T-helper 1 cell treated with Interleukin-12 subunit alpha and Interleukin-12 subunit beta and Interleukin-4 antibody, amounts not matched to agents 30 μg/mL and 1 μg/mL, for 36 hours (primary cell): ENCODE measurements at regions not wholly inside any gene's neighbourhood (a gene's known extent, or its start where the extent isn't known, plus 50 kb on each side); places are given as distances from the start of the nearest gene placed in this dataset.
"Not testable (repeated sequence)": the region's sequence is repeated elsewhere in the genome, so short reads cannot be mapped to it uniquely, and the experiment has no call there.

Source experiments
- H3K27ac Mint-ChIP-seq: one replicate; pipeline ENCODE4 v1.8.0; 2021; ENCODE audit warnings: mild to moderate bottlenecking, mixed read lengths
- H3K27me3 Mint-ChIP-seq: one replicate; pipeline ENCODE4 v1.8.0; 2021; ENCODE audit warnings: low read depth, mixed read lengths
- H3K36me3 Mint-ChIP-seq: one replicate; pipeline ENCODE4 v1.8.0; 2021; ENCODE audit warnings: low read depth, mixed read lengths
- H3K4me1 Mint-ChIP-seq: one replicate; pipeline ENCODE4 v1.8.0; 2021; ENCODE audit warnings: low read depth, mixed read lengths
- H3K4me3 Mint-ChIP-seq: one replicate; pipeline ENCODE4 v1.8.0; 2021; ENCODE audit warnings: mild to moderate bottlenecking, moderate library complexity, mixed read lengths
- H3K9me3 Mint-ChIP-seq: one replicate; pipeline ENCODE4 v1.8.0; 2021; ENCODE audit warnings: mixed read lengths

DNA sequence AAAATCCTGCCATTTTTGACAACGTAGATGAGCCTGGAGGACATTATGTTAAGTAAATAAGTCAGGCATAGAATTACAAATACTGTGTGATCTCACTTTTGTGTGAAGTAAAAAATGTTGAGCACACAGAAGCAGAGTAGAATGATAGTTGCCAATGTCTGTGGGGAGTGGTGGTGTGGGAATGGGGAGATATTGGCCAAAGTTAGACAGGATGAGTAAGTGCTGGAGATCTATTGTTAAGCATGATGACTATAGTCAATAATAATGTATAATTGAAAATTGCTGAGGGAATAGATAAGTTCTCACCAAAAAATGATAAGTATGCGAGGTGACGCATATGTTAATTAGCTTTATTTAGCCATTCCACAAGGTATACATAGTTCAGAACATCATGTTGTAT, 92.0 kb downstream of the GPR85 start:
- Mint-ChIP-seq H3K27ac (no peak overlapping the region), H3K36me3 (no peaks in the 10 kb centered on the region), H3K4me3 (no peak overlapping the region), H3K27me3 (no peaks in the 10 kb centered on the region), H3K4me1 (no peaks in the 10 kb centered on the region), H3K9me3 (no peaks in the 10 kb centered on the region)

DNA sequence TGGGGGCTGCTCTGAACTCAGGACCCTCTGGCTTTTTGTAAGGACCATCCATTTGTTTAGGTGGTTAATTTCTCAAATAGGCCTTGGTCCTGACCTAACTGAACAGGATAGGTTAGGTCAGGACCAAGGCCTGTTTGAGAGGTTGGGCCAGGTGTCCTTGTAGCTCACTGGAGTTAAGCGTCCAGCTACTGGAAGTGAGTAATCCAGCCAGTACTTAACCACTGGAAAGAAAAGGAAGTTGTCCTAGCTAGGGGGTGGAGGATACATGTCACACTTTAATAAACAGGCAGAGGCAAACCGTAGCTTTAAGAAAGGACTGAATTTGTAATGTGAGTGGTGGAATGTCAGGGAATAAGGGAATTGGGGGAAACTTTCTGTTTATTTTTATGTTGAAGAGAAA, 96.0 kb downstream of the GPR85 start:
- Mint-ChIP-seq H3K4me3 (no peak overlapping the region), H3K9me3 (no peaks in the 10 kb centered on the region), H3K27me3 (peaks cover 4% of the 10 kb centered on the region), H3K4me1 (no peaks in the 10 kb centered on the region), H3K27ac (no peak overlapping the region), H3K36me3 (no peaks in the 10 kb centered on the region)

DNA sequence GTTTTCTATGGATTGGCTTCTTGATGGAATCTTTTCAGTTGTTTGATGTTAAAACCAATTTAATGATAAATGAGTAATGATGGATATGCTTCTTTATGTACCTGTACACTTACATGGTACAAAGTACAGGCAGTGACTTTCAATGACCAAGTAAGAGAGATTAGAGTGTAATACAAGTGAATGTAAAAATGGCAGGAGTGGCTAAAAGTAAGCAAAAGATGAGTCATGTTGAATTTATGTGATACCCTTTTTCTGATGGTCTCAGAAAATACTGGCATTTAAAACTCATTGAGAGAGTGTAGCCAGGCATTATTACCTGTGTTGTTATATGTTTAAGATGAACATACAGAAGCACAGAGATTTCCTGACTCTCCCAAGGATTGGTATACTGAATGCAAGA, 97.1 kb downstream of the GPR85 start:
- no peak overlapping the region for H3K27ac Mint-ChIP-seq
- no peaks in the 10 kb centered on the region for H3K36me3 Mint-ChIP-seq
- no peak overlapping the region for H3K4me3 Mint-ChIP-seq
- H3K4me1 Mint-ChIP-seq: no peaks in the 10 kb centered on the region
- H3K27me3 Mint-ChIP-seq: peaks cover 4% of the 10 kb centered on the region
- no peaks in the 10 kb centered on the region for H3K9me3 Mint-ChIP-seq

DNA sequence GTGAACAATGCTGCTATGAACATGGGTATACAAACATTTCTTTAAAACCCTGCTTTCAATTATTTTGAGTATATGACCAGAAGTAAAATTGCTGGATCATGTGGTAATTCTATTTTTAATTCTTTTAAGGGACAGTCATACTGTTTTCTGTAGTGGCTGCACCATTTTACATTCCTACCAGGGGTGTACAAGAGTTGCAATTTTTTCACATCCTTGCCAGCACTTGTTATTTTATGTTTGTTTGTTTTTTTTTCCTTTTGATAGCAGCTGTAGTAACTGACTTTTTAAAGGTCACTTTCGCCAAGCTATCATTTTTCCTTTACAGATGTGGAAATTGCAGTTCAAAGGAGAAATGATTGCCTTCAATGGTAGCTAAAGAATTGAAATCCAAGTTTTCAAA, 99.5 kb downstream of the GPR85 start:
- H3K27me3 Mint-ChIP-seq: peaks cover 7% of the 10 kb centered on the region
- H3K36me3 Mint-ChIP-seq: no peaks in the 10 kb centered on the region
- no peak overlapping the region for H3K4me3 Mint-ChIP-seq
- no peak overlapping the region for H3K27ac Mint-ChIP-seq
- H3K9me3 Mint-ChIP-seq: no peaks in the 10 kb centered on the region
- no peaks in the 10 kb centered on the region for H3K4me1 Mint-ChIP-seq

DNA sequence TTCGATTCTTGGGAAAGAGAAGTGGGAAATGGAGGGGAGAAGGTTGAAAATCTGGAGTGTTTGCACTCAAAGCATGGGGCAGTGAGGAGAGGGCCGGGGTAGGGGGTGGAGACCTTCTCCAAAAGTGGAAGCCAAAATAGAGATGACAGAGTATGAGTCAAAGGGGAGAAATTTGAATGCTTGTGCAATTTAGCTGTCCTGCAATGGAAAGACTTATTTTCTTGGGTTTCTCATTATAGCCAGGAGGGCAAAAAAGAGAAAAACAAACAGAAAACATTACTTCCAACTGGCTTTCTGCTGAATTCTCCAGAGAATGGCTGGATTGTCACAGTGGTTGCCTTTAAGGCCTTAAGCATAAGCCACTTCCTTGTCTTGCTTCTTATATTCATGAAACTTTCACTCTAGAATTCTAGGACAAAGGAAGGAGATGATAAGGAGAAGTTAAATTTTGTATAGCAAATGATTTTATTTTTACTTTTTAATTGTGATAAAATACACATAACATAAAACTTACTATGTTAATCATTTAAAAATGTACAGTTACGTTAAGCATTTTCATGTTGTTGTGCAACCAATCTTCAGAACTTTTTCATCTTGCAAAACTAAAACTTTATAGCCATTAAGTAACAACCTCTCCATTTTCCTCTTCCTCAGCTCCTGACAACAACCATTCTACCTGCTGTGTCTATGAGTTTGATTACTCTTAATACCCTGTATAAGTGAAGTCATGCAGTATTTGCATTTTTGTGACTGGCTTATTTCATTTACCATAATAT, 100.2 kb downstream of the GPR85 start:
- no peak overlapping the region for H3K4me3 Mint-ChIP-seq
- H3K4me1 Mint-ChIP-seq: no peaks in the 10 kb centered on the region
- peaks cover 9% of the 10 kb centered on the region for H3K27me3 Mint-ChIP-seq
- H3K27ac Mint-ChIP-seq: no peak overlapping the region
- H3K36me3 Mint-ChIP-seq: no peaks in the 10 kb centered on the region
- no peaks in the 10 kb centered on the region for H3K9me3 Mint-ChIP-seq

DNA sequence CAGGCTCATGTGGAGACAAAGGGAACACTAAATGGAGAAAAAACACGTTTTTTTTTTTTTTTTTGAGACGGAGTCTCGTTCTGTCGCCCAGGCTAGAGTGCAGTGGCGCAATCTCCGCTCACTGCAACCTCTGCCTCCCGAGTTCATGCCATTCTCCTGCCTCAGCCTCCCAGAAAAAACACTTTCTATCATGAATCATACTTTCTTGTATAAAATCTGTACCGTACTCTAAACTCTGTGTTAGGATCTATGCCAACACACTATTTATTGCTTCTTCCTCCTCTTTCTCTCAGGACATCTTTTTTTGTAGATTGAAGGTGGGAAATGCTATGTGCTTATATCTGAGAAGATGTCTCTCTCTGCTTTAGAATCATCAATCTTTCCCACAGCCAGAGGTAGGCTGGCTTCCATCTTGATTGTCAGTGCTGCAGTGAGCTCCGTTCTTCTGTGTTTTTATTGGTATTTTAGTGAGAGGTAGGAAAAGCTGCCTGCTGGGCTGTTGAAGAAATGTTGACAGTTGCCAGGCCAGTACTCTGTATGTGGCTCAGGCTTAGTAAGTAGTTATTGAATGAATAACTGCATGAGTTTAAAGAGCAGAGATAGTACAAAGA, 101.1 kb downstream of the GPR85 start:
- H3K36me3 Mint-ChIP-seq: no peaks in the 10 kb centered on the region
- H3K4me3 Mint-ChIP-seq: no peak overlapping the region
- H3K27me3 Mint-ChIP-seq: peaks cover 9% of the 10 kb centered on the region
- H3K27ac Mint-ChIP-seq: no peak overlapping the region
- H3K4me1 Mint-ChIP-seq: no peaks in the 10 kb centered on the region
- H3K9me3 Mint-ChIP-seq: no peaks in the 10 kb centered on the region

DNA sequence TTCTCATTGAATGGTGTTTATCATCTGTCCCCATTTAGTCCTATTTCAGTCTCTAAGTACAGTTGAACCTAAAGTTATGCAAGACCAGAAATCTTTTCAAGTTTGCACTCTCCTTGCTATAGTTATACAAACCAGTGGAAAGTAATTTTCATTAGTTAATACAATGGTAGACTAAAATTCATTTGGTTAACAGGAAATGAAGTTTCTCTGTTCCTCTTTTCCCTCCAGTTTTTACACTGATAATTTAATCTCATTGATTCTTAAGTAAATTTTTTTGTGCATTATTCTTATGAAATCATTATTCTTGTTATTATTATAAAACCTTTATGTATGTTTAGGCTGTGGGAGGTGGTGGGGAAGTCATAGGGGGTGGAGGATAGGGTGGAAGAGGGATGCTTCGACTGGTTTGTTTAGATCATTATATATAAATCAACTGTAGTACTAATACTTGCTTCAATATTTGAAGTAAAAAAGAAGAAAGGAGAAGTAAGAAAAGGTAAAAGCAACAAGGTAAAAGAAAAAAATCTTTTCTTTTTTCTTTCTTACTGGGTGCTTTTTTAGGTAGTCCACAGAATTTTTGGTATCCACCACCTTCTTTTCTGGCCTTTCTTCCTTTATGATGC, 104.1 kb downstream of the GPR85 start:
- Mint-ChIP-seq H3K9me3 (no peaks in the 10 kb centered on the region), H3K4me3 (no peak overlapping the region), H3K27ac (no peak overlapping the region), H3K36me3 (no peaks in the 10 kb centered on the region), H3K4me1 (no peaks in the 10 kb centered on the region), H3K27me3 (peaks cover 8% of the 10 kb centered on the region)

DNA sequence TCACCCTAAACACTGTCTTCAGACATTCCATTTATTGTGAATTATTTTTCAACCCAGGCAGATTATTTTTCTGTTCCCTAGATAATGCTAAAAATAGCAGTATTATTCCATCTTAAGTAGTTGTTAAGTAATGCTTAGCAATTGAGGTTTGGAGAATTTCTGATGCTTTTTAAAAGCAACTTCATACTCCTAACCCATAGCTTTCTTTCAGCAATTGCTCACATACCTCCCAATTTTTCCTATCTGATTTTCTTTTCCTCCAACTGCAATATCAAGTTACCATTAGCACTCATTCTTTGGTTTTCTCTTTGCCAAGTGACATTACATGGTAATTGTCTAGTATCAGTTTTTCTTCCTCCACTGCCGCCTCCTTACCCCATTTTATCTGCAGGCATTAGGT, 104.7 kb downstream of the GPR85 start:
- Mint-ChIP-seq H3K9me3 (no peaks in the 10 kb centered on the region), H3K27ac (no peak overlapping the region), H3K4me3 (no peak overlapping the region), H3K27me3 (peaks cover 5% of the 10 kb centered on the region), H3K36me3 (no peaks in the 10 kb centered on the region), H3K4me1 (no peaks in the 10 kb centered on the region)

DNA sequence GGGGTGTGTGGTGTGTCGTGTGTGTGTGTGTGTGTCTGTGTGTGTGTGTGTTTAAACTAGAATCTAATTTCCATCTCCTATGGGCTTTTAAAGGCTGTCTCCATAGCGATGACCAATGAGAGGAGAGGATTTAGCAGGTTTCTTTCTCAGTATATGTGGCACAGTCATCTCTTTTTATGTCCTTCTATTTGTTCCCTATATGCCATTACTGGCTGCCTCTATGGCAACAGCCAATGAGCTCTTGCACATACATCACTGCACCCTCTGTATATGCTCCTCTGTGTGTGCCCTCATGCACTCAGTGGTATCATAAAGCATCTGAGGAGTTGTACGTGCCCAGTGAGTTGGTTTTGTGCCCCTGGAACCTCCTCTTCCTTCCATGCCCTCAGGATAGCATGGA, 107.6 kb downstream of the GPR85 start:
- H3K9me3 Mint-ChIP-seq, H3K27me3 Mint-ChIP-seq, H3K27ac Mint-ChIP-seq, H3K4me1 Mint-ChIP-seq, H3K36me3 Mint-ChIP-seq, H3K4me3 Mint-ChIP-seq: not testable (repeated sequence)

DNA sequence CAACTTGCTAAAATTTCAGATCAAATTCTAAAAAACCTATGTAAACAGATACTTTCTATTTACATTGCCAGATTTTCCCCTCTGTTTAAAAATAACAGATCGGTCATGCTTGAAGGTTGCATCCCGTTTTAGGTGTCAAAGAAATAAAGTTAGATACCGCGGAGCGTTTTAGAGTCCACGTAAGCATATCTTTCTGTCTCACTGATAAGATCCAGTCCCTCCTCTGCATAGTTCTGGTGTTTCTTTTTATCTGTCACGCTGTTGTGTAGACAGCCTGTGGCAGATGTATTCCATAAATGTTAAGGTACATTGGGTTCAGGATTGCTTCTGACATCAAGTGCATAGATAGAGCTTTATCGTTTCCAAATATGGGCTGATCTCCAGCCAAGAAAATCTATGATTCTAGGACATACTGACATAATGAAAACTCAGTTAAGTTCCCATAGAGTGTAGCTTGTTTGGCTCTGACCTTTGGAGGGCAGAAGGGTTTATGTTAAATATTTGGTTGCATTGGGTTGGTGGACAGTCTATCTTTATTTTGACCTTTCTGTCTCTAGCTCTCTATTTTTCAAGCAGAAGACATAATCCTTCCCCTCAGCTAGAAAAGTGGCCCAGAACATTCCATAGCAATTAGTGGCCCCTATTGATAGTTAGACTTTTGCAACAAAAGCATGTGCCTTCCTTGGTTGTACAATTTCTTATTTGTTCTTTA, 109.2 kb downstream of the GPR85 start:
- H3K27ac Mint-ChIP-seq, H3K27me3 Mint-ChIP-seq, H3K9me3 Mint-ChIP-seq, H3K4me1 Mint-ChIP-seq, H3K36me3 Mint-ChIP-seq, H3K4me3 Mint-ChIP-seq: not testable (repeated sequence)

DNA sequence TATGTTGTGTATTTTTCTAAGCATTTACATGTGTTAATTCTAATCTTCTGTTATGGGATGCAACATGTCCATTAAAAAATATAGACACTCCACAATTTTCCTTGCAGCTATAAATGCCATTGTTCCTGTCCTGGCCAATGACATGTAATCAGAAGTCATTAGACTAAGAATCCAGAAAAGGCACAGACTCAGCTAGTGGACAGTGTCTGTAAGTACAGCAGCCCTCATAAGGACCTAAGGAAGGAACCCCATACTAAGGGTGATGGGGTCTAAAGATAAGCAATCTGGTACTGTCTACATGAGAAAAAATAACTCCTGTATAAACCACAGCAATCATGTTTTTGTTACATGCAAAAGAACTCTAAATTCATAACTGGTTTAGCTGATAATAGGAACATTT, 115.9 kb downstream of the GPR85 start:
- Mint-ChIP-seq H3K4me1 (no peaks in the 10 kb centered on the region), H3K9me3 (no peaks in the 10 kb centered on the region), H3K36me3 (no peaks in the 10 kb centered on the region), H3K27me3 (peaks cover 3% of the 10 kb centered on the region), H3K4me3 (no peak overlapping the region), H3K27ac (no peak overlapping the region)

DNA sequence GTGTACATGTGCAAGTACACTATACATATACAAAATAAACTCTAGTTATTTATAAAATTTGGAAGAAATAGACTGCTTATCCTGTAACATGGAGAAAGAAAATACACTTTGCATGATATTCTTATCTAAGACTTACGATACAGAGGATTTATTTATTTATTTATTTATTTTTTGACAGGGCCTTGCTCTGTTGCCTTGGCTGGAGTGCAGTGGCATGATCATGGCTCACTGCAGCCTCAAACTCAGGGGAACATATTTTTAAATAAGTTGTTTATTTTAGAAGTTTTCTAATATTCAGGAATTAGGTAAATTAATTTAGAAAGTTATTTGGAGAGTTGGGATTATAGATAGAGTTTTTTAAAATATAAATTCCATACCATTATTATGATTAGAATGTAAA, 116.7 kb downstream of the GPR85 start:
- H3K27me3 Mint-ChIP-seq: peaks cover 3% of the 10 kb centered on the region
- no peaks in the 10 kb centered on the region for H3K36me3 Mint-ChIP-seq
- H3K27ac Mint-ChIP-seq: no peak overlapping the region

DNA sequence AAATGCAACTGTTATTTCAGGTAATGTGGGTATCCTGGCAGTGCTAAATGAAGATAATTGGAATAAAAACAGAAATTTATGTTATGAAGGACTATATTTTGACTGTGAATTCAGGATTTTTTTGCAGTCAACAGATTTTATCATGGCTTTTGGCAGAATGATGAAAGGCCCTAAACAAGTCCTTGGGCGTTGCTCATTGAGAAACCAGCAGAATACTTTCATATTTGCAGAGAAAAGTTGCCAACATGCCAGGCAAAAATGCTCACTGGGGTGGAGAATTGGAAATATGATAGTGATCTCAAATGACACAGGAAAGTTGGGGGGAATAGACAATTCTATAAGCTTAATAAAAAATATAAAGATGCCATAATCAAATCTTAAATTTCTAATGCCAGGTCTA, 121.1 kb downstream of the GPR85 start:
- no peaks in the 10 kb centered on the region for H3K9me3 Mint-ChIP-seq
- H3K27me3 Mint-ChIP-seq: no peaks in the 10 kb centered on the region
- H3K4me1 Mint-ChIP-seq: no peaks in the 10 kb centered on the region
- no peak overlapping the region for H3K4me3 Mint-ChIP-seq
- no peak overlapping the region for H3K27ac Mint-ChIP-seq
- H3K36me3 Mint-ChIP-seq: no peaks in the 10 kb centered on the region

More for the DNA sequence above, 116.7 kb downstream of the GPR85 start:
- no peaks in the 10 kb centered on the region for H3K4me1 Mint-ChIP-seq
- H3K9me3 Mint-ChIP-seq: no peaks in the 10 kb centered on the region
- H3K4me3 Mint-ChIP-seq: no peak overlapping the region

DNA sequence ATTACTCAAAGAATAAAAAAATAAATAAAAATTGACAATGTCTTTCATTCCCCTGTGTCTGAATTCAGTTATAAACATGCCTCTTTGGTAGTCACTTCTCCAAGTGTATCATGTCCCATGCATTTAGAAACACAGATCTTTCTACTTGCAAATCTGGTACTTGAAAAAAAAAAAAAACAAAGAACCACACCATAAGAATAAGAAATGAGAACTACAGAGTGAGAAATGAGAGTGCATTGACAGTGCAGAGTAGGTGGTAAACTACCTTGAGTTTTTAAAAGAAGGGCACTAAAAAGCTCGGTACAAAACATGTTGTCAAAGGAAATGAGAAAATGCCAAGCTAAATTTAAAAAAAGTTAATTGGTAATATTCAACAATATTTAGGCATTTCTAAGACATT, 123.0 kb downstream of the GPR85 start:
- H3K36me3 Mint-ChIP-seq: no peaks in the 10 kb centered on the region
- no peaks in the 10 kb centered on the region for H3K27me3 Mint-ChIP-seq
- no peaks in the 10 kb centered on the region for H3K4me1 Mint-ChIP-seq
- H3K9me3 Mint-ChIP-seq: no peaks in the 10 kb centered on the region
- H3K27ac Mint-ChIP-seq: no peak overlapping the region
- H3K4me3 Mint-ChIP-seq: no peak overlapping the region

DNA sequence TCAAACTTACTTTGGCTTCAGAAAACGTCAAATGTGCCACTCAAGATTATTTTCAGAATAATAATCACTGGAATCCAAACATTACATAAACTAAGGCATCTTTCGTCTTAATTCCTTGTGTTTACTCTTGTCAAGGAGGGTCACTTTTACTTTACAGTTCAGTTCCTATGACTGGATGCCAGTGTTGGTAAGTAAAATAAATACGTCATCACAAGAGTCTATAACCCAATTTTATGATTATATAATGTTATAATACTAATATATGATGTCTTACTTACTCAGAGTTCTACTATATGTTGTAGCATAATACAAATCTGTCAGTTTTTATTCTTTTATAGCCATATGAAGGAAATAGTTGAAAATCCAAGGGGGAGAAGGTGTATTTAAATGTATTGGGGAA, 123.8 kb downstream of the GPR85 start:
- no peaks in the 10 kb centered on the region for H3K36me3 Mint-ChIP-seq
- H3K9me3 Mint-ChIP-seq: no peaks in the 10 kb centered on the region
- H3K27ac Mint-ChIP-seq: no peak overlapping the region
- H3K4me3 Mint-ChIP-seq: no peak overlapping the region
- no peaks in the 10 kb centered on the region for H3K4me1 Mint-ChIP-seq
- H3K27me3 Mint-ChIP-seq: no peaks in the 10 kb centered on the region
